ENCODE measurements at regions not wholly inside any gene's neighbourhood (a gene's known extent, or its start where the extent isn't known, plus 50 kb on each side); places are given as distances from the start of the nearest gene placed in this dataset.

DNA sequence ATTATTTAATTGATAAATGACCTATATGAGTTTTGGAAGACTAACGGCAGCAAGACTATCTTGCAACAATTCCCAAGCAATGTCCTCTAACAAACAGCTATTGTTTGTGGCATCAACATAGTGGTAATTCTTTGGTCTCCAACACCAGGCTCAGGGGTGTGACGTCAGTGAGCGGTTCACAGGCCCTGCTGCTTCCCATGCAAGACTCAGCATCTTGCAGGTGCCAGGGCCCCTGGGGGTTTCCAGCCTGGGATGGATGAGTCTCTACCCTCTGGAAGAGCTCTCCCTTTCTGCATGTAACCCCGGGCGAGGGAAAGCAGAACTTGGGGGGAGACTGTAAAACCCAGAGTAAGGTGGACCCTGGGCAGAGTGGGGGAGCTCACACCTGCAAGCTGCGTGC is 164.7 kb downstream of the ACTR3B start:
- no peak overlapping the region for H3K4ac ChIP-seq (ENCODE audit: low read depth, low read length)
- intact Hi-C loops (cut with micrococcal nuclease) (no loop called here), in situ Hi-C loops (cut with MboI; ENCODE audit: low sequenced_read_pairs) (no loop called here), dilution Hi-C loops (cut with HindIII; ENCODE audit: low sequenced_read_pairs, unreplicated experiment) (no loop called here)
- no peak overlapping the region for H3K4me2 ChIP-seq (ENCODE audit: low read depth, low read length)
- H3K4me3 ChIP-seq (ENCODE audit: insufficient read depth, low read depth, low read length) = no peak overlapping the region
- H4K20me1 ChIP-seq (ENCODE audit: insufficient read depth, low read length) = no peaks in the 10 kb centered on the region
- no peaks in the 10 kb centered on the region for H3K9me1 ChIP-seq (ENCODE audit: insufficient read depth, low read length)
- H2BK120ac ChIP-seq (ENCODE audit: low read depth, low read length) = no peak overlapping the region
- peaks cover 18% of the 10 kb centered on the region for H3K9me3 ChIP-seq (ENCODE audit: control insufficient read depth, insufficient read depth, low read length)
- no peak overlapping the region for H2AK5ac ChIP-seq (ENCODE audit: low read depth, low read length)
- no peak overlapping the region for H3K27ac ChIP-seq (ENCODE audit: insufficient read depth, low read length)
- H3K14ac ChIP-seq (replicated peaks; ENCODE audit: low read depth, low read length) = no peak overlapping the region
- no peak overlapping the region for H3K56ac ChIP-seq (ENCODE audit: extremely low read depth, insufficient read depth, low read length)
- no peak overlapping the region for H4K91ac ChIP-seq (ENCODE audit: insufficient read depth, low read depth, low read length)
- no peak overlapping the region for H2BK20ac ChIP-seq (ENCODE audit: low read depth, low read length)
- no peaks in the 10 kb centered on the region for H3K4me1 ChIP-seq (ENCODE audit: control insufficient read depth, insufficient read depth, low read length)
- no peak overlapping the region for H3K18ac ChIP-seq (ENCODE audit: low read depth, low read length)
- no TSS peak for BruUV-seq (replicated peaks)
- H2BK15ac ChIP-seq (ENCODE audit: low read depth, low read length) = no peak overlapping the region
- H4K5ac ChIP-seq (ENCODE audit: low read depth, low read length) = no peak overlapping the region
- no peak overlapping the region for H4K8ac ChIP-seq (ENCODE audit: low read depth in 2 of 2, low read length in 2 of 2)
- H3K27me3 ChIP-seq (ENCODE audit: control insufficient read depth, insufficient read depth, low read length) = no peaks in the 10 kb centered on the region; the same call in 1 of the 2 replicates
- no peak overlapping the region for H2AK9ac ChIP-seq (replicated peaks; ENCODE audit: low read depth, low read length, poor library complexity)
- TF ChIP-seq, protein P1, sequence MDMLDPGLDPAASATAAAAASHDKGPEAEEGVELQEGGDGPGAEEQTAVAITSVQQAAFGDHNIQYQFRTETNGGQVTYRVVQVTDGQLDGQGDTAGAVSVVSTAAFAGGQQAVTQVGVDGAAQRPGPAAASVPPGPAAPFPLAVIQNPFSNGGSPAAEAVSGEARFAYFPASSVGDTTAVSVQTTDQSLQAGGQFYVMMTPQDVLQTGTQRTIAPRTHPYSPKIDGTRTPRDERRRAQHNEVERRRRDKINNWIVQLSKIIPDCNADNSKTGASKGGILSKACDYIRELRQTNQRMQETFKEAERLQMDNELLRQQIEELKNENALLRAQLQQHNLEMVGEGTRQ (IDR thresholded peaks at IDR 0.05; ENCODE audit: low read depth, low read length) = no peak
- TF ChIP-seq MAFK (IDR thresholded peaks at IDR 0.05; ENCODE audit: low read depth, low read length) (no peak), RCOR1 (IDR thresholded peaks at IDR 0.05; ENCODE audit: insufficient replicate concordance, low read length) (no peak), MAZ (IDR thresholded peaks at IDR 0.05; ENCODE audit: borderline replicate concordance, low read depth, low read length) (no peak), MXI1 (IDR thresholded peaks at IDR 0.05; ENCODE audit: borderline replicate concordance, low read depth, low read length) (no peak), BHLHE40 (IDR thresholded peaks at IDR 0.05; ENCODE audit: low read depth, low read length) (no peak), NFE2L2 (IDR thresholded peaks at IDR 0.05; ENCODE audit: low read depth, low read length) (no peak), CEBPB (IDR thresholded peaks at IDR 0.05; ENCODE audit: low read depth, low read length) (no peak), SMC3 (IDR thresholded peaks at IDR 0.05; ENCODE audit: low read depth, low read length) (no peak)
- TF ChIP-seq, protein P2, sequence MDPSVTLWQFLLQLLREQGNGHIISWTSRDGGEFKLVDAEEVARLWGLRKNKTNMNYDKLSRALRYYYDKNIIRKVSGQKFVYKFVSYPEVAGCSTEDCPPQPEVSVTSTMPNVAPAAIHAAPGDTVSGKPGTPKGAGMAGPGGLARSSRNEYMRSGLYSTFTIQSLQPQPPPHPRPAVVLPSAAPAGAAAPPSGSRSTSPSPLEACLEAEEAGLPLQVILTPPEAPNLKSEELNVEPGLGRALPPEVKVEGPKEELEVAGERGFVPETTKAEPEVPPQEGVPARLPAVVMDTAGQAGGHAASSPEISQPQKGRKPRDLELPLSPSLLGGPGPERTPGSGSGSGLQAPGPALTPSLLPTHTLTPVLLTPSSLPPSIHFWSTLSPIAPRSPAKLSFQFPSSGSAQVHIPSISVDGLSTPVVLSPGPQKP (IDR thresholded peaks at IDR 0.05; ENCODE audit: borderline replicate concordance, low read depth, low read length) = no peak
- TF ChIP-seq, protein P3, sequence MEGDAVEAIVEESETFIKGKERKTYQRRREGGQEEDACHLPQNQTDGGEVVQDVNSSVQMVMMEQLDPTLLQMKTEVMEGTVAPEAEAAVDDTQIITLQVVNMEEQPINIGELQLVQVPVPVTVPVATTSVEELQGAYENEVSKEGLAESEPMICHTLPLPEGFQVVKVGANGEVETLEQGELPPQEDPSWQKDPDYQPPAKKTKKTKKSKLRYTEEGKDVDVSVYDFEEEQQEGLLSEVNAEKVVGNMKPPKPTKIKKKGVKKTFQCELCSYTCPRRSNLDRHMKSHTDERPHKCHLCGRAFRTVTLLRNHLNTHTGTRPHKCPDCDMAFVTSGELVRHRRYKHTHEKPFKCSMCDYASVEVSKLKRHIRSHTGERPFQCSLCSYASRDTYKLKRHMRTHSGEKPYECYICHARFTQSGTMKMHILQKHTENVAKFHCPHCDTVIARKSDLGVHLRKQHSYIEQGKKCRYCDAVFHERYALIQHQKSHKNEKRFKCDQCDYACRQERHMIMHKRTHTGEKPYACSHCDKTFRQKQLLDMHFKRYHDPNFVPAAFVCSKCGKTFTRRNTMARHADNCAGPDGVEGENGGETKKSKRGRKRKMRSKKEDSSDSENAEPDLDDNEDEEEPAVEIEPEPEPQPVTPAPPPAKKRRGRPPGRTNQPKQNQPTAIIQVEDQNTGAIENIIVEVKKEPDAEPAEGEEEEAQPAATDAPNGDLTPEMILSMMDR (conservative IDR thresholded peaks at IDR 0.05; ENCODE audit: low read depth, low read length) = no peak
- no peak overlapping the region for H2AFZ ChIP-seq (replicated peaks; ENCODE audit: low read length, poor library complexity)
- 71% methylated on average over 1 of the region's 6 CpGs; no CpG with 5 or more reads in 1 of the 2 experiments for WGBS, 2 experiments (ENCODE audit: extremely low coverage in 2 of 2, insufficient read length in 1 of 2)
- ChIA-PET CTCF (no interaction called here), POLR2A (ENCODE audit: unreplicated experiment) (no interaction called here)
- no peak overlapping the region for H2BK5ac ChIP-seq (ENCODE audit: low read depth, low read length, poor library complexity, severe bottlenecking)
- DNase-seq (no peak), ATAC-seq (ENCODE audit: low read depth) (no peak)
- no peaks in the 10 kb centered on the region for H3K36me3 ChIP-seq (ENCODE audit: control insufficient read depth, insufficient read depth, low read length)
- H3K23ac ChIP-seq (ENCODE audit: low read depth, low read length) = no peak overlapping the region
- H3K79me1 ChIP-seq (ENCODE audit: low read depth in 1 of 2, low read length in 2 of 2) = no peaks in the 10 kb centered on the region
- no peak overlapping the region for H3K9ac ChIP-seq (ENCODE audit: low read depth, low read length)
